Brain microvascular endothelial cell (primary cell): ENCODE measurements at regions not wholly inside any gene's neighbourhood (a gene's known extent, or its start where the extent isn't known, plus 50 kb on each side); places are given as distances from the start of the nearest gene placed in this dataset.

Experiments
- DNase-seq: peaks from one replicate; pipeline ENCODE4 v3.0.0-alpha.2; 2020
- H3K27ac ChIP-seq: fragments of 250-450 bp; sonication (Bioruptor Pico); 2 replicates; pipeline ENCODE4 v1.5.1; 2020; ENCODE audit warnings: mild to moderate bottlenecking, moderate library complexity
- H3K27me3 ChIP-seq: fragments of 250-450 bp; sonication (Bioruptor Pico); replicated peaks from 2 replicates; pipeline ENCODE4 v1.5.1; 2020; ENCODE audit warnings: mild to moderate bottlenecking
- H3K36me3 ChIP-seq: fragments of 250-450 bp; sonication (Bioruptor Pico); replicated peaks from 2 replicates; pipeline ENCODE4 v1.5.1; 2020; ENCODE audit warnings: mild to moderate bottlenecking
- H3K4me3 ChIP-seq: 2 replicates; pipeline ENCODE4 v1.5.1; 2011; ENCODE audit warnings: low read depth, mild to moderate bottlenecking, control low read depth, low read length, moderate library complexity
- in situ Hi-C: cut with HindIII; loops from 2 replicates; pipeline ENCODE4 v1.10.0; 2017; ENCODE audit warnings: low sequenced_read_pairs, low pct_ligation_motif_present
- TF ChIP-seq, protein P1 (sequence below): IDR thresholded peaks from 2 replicates; pipeline ENCODE4 v1.5.1; 2011; ENCODE audit warnings: low read depth, mild to moderate bottlenecking, moderate library complexity, low read length, control low read depth, inconsistent platforms; ENCODE audit errors: missing control alignments

DNA sequence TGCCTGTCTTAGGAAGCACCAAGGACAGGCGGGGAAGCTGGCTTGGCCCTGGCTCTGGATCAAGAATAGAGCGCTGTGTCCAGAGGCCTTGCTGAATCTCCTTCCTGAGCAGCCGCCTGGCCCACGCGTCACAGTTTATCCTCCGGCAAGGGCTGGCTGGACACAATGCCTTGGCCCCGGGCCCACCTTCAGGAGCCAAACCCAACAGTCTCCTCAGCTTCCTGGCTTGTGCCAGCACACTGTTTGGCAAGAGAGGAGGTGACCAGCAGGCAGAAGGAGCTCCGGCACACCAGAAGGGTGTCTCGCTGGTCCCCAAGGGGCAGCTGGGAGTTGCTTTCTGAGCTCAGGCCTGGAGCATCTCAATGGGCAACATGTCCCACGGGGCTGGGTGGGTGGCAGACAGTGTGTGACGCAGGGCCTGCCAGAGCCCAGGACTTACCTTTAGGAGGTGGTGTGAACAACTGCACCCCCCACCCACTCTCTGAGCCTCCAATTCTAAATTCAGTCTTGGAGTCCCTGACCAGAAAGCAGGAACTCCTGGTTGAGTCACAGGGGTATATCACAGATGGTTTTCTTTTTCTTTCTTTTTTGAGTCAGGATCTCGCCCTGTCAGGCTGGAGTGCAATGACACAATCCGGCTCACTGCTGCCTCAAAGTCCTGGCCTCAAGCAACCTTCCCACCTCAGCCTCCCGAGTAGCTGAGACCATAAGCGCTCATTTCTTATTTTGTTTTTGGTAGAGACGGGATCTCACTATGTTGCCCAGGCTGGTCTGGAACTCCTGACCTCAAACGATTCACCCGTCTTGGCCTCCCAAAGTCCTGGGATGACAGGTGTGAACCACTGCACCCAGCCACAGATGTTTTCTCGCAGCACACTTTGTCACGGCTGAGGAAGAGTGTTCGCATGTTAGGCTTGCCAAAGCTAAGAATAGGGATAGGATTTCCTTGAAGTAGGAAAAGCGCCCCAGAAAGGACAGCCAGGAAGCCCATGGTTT, 361.2 kb downstream of the BCOR start:
- Histone ChIP-seq H3K27me3 (no peaks in the 10 kb centered on the region), H3K36me3 (no peaks in the 10 kb centered on the region), H3K4me3 (no peak overlapping the region), H3K27ac (peak overlapping the region; percentile 9)
- TF ChIP-seq, protein P1, sequence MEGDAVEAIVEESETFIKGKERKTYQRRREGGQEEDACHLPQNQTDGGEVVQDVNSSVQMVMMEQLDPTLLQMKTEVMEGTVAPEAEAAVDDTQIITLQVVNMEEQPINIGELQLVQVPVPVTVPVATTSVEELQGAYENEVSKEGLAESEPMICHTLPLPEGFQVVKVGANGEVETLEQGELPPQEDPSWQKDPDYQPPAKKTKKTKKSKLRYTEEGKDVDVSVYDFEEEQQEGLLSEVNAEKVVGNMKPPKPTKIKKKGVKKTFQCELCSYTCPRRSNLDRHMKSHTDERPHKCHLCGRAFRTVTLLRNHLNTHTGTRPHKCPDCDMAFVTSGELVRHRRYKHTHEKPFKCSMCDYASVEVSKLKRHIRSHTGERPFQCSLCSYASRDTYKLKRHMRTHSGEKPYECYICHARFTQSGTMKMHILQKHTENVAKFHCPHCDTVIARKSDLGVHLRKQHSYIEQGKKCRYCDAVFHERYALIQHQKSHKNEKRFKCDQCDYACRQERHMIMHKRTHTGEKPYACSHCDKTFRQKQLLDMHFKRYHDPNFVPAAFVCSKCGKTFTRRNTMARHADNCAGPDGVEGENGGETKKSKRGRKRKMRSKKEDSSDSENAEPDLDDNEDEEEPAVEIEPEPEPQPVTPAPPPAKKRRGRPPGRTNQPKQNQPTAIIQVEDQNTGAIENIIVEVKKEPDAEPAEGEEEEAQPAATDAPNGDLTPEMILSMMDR = no peak
- in situ Hi-C loops = no loop called here
- peak; percentile 51 for DNase-seq

DNA sequence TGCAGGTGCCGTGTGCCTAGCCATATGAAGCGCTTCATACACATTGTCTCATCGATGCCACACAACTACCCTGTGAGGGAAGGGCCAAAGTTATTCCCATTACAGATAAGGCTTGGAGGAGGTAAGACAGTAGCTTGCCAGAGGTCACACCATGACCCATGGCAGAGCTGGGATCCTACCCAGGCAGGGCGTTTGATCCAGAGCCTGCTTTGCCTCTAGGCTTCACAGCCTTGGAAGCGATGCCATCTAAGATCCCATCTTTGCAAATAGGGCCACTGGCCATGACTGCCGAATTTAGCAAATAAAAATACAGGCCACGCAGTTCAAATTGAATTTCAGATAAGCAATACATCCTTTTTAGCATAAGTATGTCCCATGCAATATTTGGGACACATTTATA, 358.2 kb downstream of the BCOR start:
- Histone ChIP-seq H3K27me3 (no peaks in the 10 kb centered on the region), H3K4me3 (no peak overlapping the region), H3K27ac (no peak overlapping the region), H3K36me3 (no peaks in the 10 kb centered on the region)
- in situ Hi-C loops = no loop called here
- TF ChIP-seq, protein P1 = no peak
- DNase-seq = no peak

DNA sequence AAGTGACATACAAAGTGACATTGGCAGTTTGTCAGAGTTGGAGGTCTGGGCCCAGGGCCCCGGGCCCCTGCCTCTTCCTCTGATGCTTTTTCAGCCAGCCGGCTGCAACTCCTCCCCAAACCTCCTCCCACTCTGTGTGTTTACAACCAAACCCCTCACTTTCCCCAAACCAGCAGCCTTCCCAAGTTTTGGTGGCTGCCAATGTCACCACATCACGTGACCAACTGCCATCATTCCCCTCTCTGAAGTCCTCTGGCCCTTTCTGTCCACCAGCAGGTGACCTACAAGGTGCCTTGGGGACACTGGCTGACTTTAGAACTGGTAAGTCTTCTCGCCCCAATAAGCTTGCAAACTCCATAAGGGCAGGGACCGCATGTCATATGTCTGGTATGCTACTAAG, 357.7 kb downstream of the BCOR start:
- Histone ChIP-seq H3K27me3 (no peaks in the 10 kb centered on the region), H3K27ac (no peak overlapping the region), H3K4me3 (no peak overlapping the region), H3K36me3 (no peaks in the 10 kb centered on the region)
- no peak for DNase-seq
- in situ Hi-C loops = no loop called here
- TF ChIP-seq, protein P1 = no peak

DNA sequence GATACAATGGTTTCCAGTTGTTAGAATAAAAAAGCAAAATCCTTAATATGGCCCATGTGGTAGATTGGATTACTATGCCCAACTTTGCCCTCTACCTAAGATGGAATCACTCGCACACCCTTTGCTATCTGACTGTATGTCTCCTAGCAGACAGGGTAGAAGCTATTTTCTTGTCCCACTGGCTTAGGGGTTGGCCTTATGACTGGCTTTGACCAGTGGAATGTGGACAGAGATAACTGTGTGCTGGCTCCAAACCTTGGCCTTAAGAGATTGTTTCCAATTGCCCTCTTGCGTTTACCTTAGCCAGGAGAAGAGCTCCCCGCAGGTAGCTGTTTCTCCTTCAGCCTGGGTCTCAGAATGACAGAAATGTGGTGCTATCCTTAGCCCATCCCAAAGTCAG, 355.9 kb downstream of the BCOR start:
- TF ChIP-seq, protein P1 = no peak
- in situ Hi-C loops = no loop called here
- no peaks in the 10 kb centered on the region for H3K27me3 ChIP-seq
- H3K4me3 ChIP-seq = no peak overlapping the region
- DNase-seq = no peak
- H3K36me3 ChIP-seq = no peaks in the 10 kb centered on the region
- no peak overlapping the region for H3K27ac ChIP-seq

DNA sequence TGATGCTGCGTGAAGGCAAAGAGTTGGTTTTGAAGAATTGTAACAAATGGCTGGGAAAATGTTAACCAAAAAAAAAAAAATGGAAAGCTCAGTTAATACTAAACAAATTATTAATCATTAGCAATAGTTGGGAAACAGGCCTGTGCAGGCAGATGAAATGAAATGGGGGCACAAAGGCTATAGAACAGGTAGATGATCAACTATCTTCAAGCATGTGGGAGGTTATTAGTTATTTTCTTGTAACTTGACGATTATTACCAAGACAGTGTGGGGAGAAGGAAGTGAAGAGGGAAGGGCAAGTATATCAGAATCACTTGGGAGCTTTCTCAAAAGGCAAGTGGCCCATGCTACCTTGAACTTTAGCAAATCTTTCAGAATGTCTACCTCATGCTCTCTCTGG, 351.9 kb downstream of the BCOR start:
- H3K4me3 ChIP-seq = no peak overlapping the region
- no peaks in the 10 kb centered on the region for H3K27me3 ChIP-seq
- in situ Hi-C loops = no loop called here
- no peak overlapping the region for H3K27ac ChIP-seq
- TF ChIP-seq, protein P1 = no peak
- no peak for DNase-seq
- H3K36me3 ChIP-seq = no peaks in the 10 kb centered on the region
